GM12892 (cell line): ENCODE measurements at regions not wholly inside any gene's neighbourhood (a gene's known extent, or its start where the extent isn't known, plus 50 kb on each side); places are given as distances from the start of the nearest gene placed in this dataset.

ENCODE experiments used
- POLR2A ChIP-seq: IDR thresholded peaks from 2 replicates; pipeline ENCODE4 v1.6.1; 2011; ENCODE audit warnings: low read depth, low read length, control low read depth
- POLR2AphosphoS5 ChIP-seq: IDR thresholded peaks from 2 replicates; pipeline ENCODE4 v1.6.1; 2011; ENCODE audit warnings: low read depth, low read length, control low read depth
- TAF1 ChIP-seq: IDR thresholded peaks from 2 replicates; pipeline ENCODE4 v1.6.1; 2011; ENCODE audit warnings: low read depth, mild to moderate bottlenecking, control low read depth, low read length, borderline replicate concordance

- no peak for TF ChIP-seq POLR2AphosphoS5
- no peak for TF ChIP-seq TAF1
- no peak for TF ChIP-seq POLR2A
Measured at GRCh38 chr12:91672130-91672529, 473.5 kb downstream of the BTG1 start.
